Endothelial cell of umbilical vein (primary cell): ENCODE measurements at regions not wholly inside any gene's neighbourhood (a gene's known extent, or its start where the extent isn't known, plus 50 kb on each side); places are given as distances from the start of the nearest gene placed in this dataset.

Experiments
- BruUV-seq: library from RNA; stranded (reverse); fragments of 400-500 nt; replicated peaks from 2 replicates; lab custom pipeline; 2021; lab: Mats Ljungman, UMichigan
- CTCF ChIA-PET: fragments of 300-600, 350-600 bp; sonication (Branson Sonifier 250); formaldehyde crosslinking; loops from one replicate; lab custom pipeline; 2021; ENCODE audit warnings: antibody characterized with exemption, inconsistent platforms; lab: Charles Lee
- POLR2A ChIA-PET: fragments of 300-600, 350-600 bp; sonication (Branson Sonifier 250); formaldehyde crosslinking; loops from one replicate; lab custom pipeline; 2021; ENCODE audit warnings: antibody characterized with exemption, inconsistent platforms; lab: Charles Lee
- DNase-seq: peaks from one replicate; pipeline ENCODE4 v3.0.0-alpha.2; 2011; ENCODE audit warnings: low read depth, low spot score
- FAIRE-seq: peaks from 2 replicates; lab custom pipeline; 2011; peaks lifted over from hg19 to GRCh38; lab: Jason Lieb, UNC
- H2AFZ ChIP-seq: 2 replicates; pipeline ENCODE4 v1.6.0; 2012; ENCODE audit warnings: low read depth, low read length, control low read depth, inconsistent platforms
- H3K27ac ChIP-seq: 2 replicates; pipeline ENCODE4 v1.5.1; 2011; ENCODE audit warnings: low read depth, mild to moderate bottlenecking, control low read depth, low read length, moderate library complexity; ENCODE audit not compliant: insufficient read depth
- H3K27me3 ChIP-seq, 2 experiments: 2 replicates each; pipeline versions ENCODE4 v1.6.0 to v1.6.1; 2011; ENCODE audit warnings: low read length in 2 of 2, mixed read lengths in 1 of 2; ENCODE audit not compliant: control insufficient read depth in 2 of 2, insufficient read depth in 2 of 2
- H3K36me3 ChIP-seq, 2 experiments: 2 replicates in 1 of 2; 3 replicates in 1 of 2; pipeline ENCODE4 v1.5.1; 2011; ENCODE audit warnings: low read length in 2 of 2, mild to moderate bottlenecking in 1 of 2, moderate library complexity in 1 of 2; ENCODE audit not compliant: control insufficient read depth in 2 of 2, insufficient read depth in 2 of 2; ENCODE audit errors: extremely low read depth in 1 of 2
- H3K4me1 ChIP-seq: 3 replicates; pipeline ENCODE4 v1.5.1; 2011; ENCODE audit warnings: mild to moderate bottlenecking, low read length; ENCODE audit not compliant: control insufficient read depth, insufficient read depth; ENCODE audit errors: extremely low read depth
- H3K4me2 ChIP-seq: 2 replicates; pipeline ENCODE4 v1.6.1; 2011; ENCODE audit warnings: low read length, control low read depth, mixed read lengths; ENCODE audit not compliant: insufficient read depth
- H3K4me3 ChIP-seq, 3 experiments: fragments of 200-600 bp in 1 of 3; sonication (generic), shearing (Covaris generic) in 1 of 3; replicated peaks in 1 of 3; 2 replicates each; pipeline ENCODE4 v1.5.1; 2011 to 2016; ENCODE audit warnings: control low read depth in 3 of 3, low read length in 3 of 3, mild to moderate bottlenecking in 2 of 3, inconsistent platforms in 1 of 3, low read depth in 1 of 3, moderate library complexity in 1 of 3; ENCODE audit not compliant: insufficient read depth in 1 of 3
- H3K79me2 ChIP-seq: 2 replicates; pipeline ENCODE4 v1.6.0; 2012; ENCODE audit warnings: low read length, inconsistent platforms; ENCODE audit not compliant: control insufficient read depth, insufficient read depth
- H3K9ac ChIP-seq: replicated peaks from 2 replicates; pipeline ENCODE3; 2011; ENCODE audit warnings: low read length, control low read depth; ENCODE audit not compliant: insufficient read depth; ENCODE audit errors: extremely low read depth
- H3K9me1 ChIP-seq: replicated peaks from 3 replicates; pipeline ENCODE4 v1.6.0; 2011; ENCODE audit warnings: mild to moderate bottlenecking, low read length; ENCODE audit not compliant: control insufficient read depth, insufficient read depth; ENCODE audit errors: extremely low read depth
- H3K9me3 ChIP-seq: replicated peaks from 2 replicates; pipeline ENCODE4 v1.5.1; 2012; ENCODE audit warnings: low read length, inconsistent platforms; ENCODE audit not compliant: control insufficient read depth, insufficient read depth
- H4K20me1 ChIP-seq: replicated peaks from 2 replicates; pipeline ENCODE3; 2011; ENCODE audit warnings: mild to moderate bottlenecking, low read length; ENCODE audit not compliant: control insufficient read depth, insufficient read depth; ENCODE audit errors: extremely low read depth
- CTCF ChIP-seq, 2 donors: IDR thresholded peaks; 1 replicate in 1 of 2; 2 replicates in 1 of 2; pipeline ENCODE4 v1.5.1; 2011; ENCODE audit warnings: low read length in 2 of 2, mild to moderate bottlenecking in 2 of 2, moderate library complexity in 2 of 2, control low read depth in 1 of 2, inconsistent platforms in 1 of 2, low read depth in 1 of 2; ENCODE audit not compliant: insufficient read depth in 1 of 2; ENCODE audit errors: extremely low read depth in 1 of 2
- EZH2 ChIP-seq: IDR thresholded peaks from 2 replicates; pipeline ENCODE4 v1.6.1; 2012; ENCODE audit warnings: borderline replicate concordance, low read depth, mild to moderate bottlenecking, moderate library complexity, low read length, inconsistent platforms; ENCODE audit not compliant: severe bottlenecking
- FOS ChIP-seq: IDR thresholded peaks from 2 replicates; pipeline ENCODE4 v1.6.1; 2011; ENCODE audit warnings: mild to moderate bottlenecking, low read length, moderate library complexity, borderline replicate concordance; ENCODE audit not compliant: insufficient read depth
- JUN ChIP-seq: IDR thresholded peaks from 2 replicates; pipeline ENCODE4 v1.6.1; 2011; ENCODE audit warnings: borderline replicate concordance, low read depth; ENCODE audit not compliant: insufficient read length, insufficient read depth
- MYC ChIP-seq: IDR thresholded peaks from one replicate; pipeline ENCODE4 v1.6.1; 2011; ENCODE audit warnings: mild to moderate bottlenecking, low read depth, low read length
- POLR2A ChIP-seq: IDR thresholded peaks from 2 replicates; pipeline ENCODE4 v1.6.1; 2012; ENCODE audit warnings: low read depth, mild to moderate bottlenecking, control low read depth, low read length
- POLR2AphosphoS5 ChIP-seq: IDR thresholded peaks from 2 replicates; pipeline ENCODE4 v1.6.1; 2012; ENCODE audit warnings: low read depth, mild to moderate bottlenecking, control low read depth, low read length, moderate library complexity; ENCODE audit not compliant: insufficient read depth
- dilution Hi-C: fragments of 300-500 bp; cut with MboI; formaldehyde crosslinking; loops from one replicate; pipeline ENCODE4 v1.15.0; 2019; ENCODE audit warnings: low sequenced_read_pairs; ENCODE audit not compliant: extremely low pct_ligation_motif_present
- intact Hi-C: fragments of 100-400 bp; cut with micrococcal nuclease; formaldehyde crosslinking; loops from one replicate; pipeline ENCODE4 v1.10.0; 2022

DNA sequence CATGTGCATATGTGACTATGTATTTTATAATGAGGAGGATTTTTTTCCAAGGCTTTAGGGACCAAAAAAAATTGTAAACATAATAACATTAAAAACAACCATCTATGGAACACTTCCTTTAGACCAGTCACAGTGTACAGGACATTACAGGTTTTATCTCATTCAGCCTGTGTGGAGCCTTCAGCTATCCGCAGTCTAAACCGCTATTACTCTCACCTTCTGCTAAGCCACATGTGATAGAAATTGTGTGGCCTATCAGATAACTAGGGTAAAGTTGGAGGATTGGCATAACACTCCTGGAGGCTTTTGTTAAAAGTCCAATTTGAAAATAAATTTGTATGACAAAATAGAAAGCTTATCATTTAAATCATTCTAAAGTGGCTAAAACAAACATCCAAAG, 281.2 kb upstream of the TMTC1 start:
- Histone ChIP-seq H3K4me3 (no peak overlapping the region), H2AFZ (peak overlapping the region; percentile 30), H3K9ac (no peak overlapping the region), H3K36me3 (no peaks in the 10 kb centered on the region), H3K9me1 (no peaks in the 10 kb centered on the region), H3K4me2 (no peak overlapping the region), H3K4me1 (no peaks in the 10 kb centered on the region), H3K27ac (no peak overlapping the region), H3K27me3 (no peaks in the 10 kb centered on the region), H4K20me1 (no peaks in the 10 kb centered on the region), H3K79me2 (no peaks in the 10 kb centered on the region), H3K9me3 (no peaks in the 10 kb centered on the region)
- TF ChIP-seq EZH2 (no peak), JUN (no peak), CTCF (IDR thresholded peaks at IDR 0.05; ENCODE audit: extremely low read depth in 1 of 2, insufficient read depth in 1 of 2, low read depth in 1 of 2, low read length in 2 of 2) (no peak), FOS (no peak), MYC (no peak), POLR2A (no peak), POLR2AphosphoS5 (no peak)
- intact Hi-C loops (no loop called here), dilution Hi-C loops (no loop called here)
- DNase-seq = no peak
- BruUV-seq = no TSS peak
- FAIRE-seq = no peak
- POLR2A ChIA-PET = no interaction called here
- CTCF ChIA-PET = interaction anchor here (0.6 to 1.3 kb wide), 5 partner anchors 9 to 50 kb away, joined by 3 to 4 read pairs (median 4); no protein-coding TSS in a partner anchor
